ENCODE measurements at regions not wholly inside any gene's neighbourhood (a gene's known extent, or its start where the extent isn't known, plus 50 kb on each side); places are given as distances from the start of the nearest gene placed in this dataset.

- Histone ChIP-seq H4K20me1 (ENCODE audit: low read depth) (no peaks in the 10 kb centered on the region), H3K9ac (no peak overlapping the region), H2AFZ (replicated peaks) (no peak overlapping the region), H3K36me3 (no peaks in the 10 kb centered on the region), H3F3A (ENCODE audit: low read depth) (no peaks in the 10 kb centered on the region), H3K9me3 (ENCODE audit: low read depth) (no peaks in the 10 kb centered on the region), H3K79me2 (ENCODE audit: low read depth) (no peaks in the 10 kb centered on the region), H3K27me3 (no peaks in the 10 kb centered on the region), H3K4me2 (no peak overlapping the region), H3K4me1 (no peaks in the 10 kb centered on the region), H3K4me3 (no peak overlapping the region), H3K27ac (no peak overlapping the region)
- H3K36me3 Mint-ChIP-seq, result no peaks in the 10 kb centered on the region
- peaks cover 3% of the 10 kb centered on the region for H3K27me3 Mint-ChIP-seq (ENCODE audit: insufficient read depth, low read depth)
- no peak for DNase-seq (ENCODE audit: low spot score)
- no peak overlapping the region for H3K27ac Mint-ChIP-seq
- peaks cover 3% of the 10 kb centered on the region for H3K4me1 Mint-ChIP-seq
- peaks cover 2% of the 10 kb centered on the region for H3K9me3 Mint-ChIP-seq
- H3K4me3 Mint-ChIP-seq, result no peak overlapping the region
- TF ChIP-seq CTCF (IDR thresholded peaks at IDR 0.05) (peak; percentile 12), EZH2phosphoT487 (IDR thresholded peaks at IDR 0.05) (no peak)
These were observed 558.5 kb upstream of the MGMT start for GRCh38 chr10:128908499-128908898.

GRCh38 chr10:128912568-128913311 lies 554.3 kb upstream of the MGMT start:
- no peaks in the 10 kb centered on the region for H3K27me3 ChIP-seq

GRCh38 chr10:128914681-128915080 lies 552.4 kb upstream of the MGMT start:
- Histone ChIP-seq H3K9ac (no peak overlapping the region), H2AFZ (replicated peaks) (no peak overlapping the region), H3F3A (ENCODE audit: low read depth) (no peaks in the 10 kb centered on the region), H3K36me3 (no peaks in the 10 kb centered on the region), H3K27me3 (no peaks in the 10 kb centered on the region), H3K4me1 (no peaks in the 10 kb centered on the region), H3K4me3 (no peak overlapping the region), H3K79me2 (ENCODE audit: low read depth) (no peaks in the 10 kb centered on the region), H3K4me2 (no peak overlapping the region), H3K27ac (no peak overlapping the region), H3K9me3 (ENCODE audit: low read depth) (no peaks in the 10 kb centered on the region), H4K20me1 (ENCODE audit: low read depth) (no peaks in the 10 kb centered on the region)
- Mint-ChIP-seq H3K27me3 (ENCODE audit: insufficient read depth, low read depth) (no peaks in the 10 kb centered on the region), H3K36me3 (no peaks in the 10 kb centered on the region), H3K9me3 (peaks cover 3% of the 10 kb centered on the region), H3K4me1 (peaks cover 3% of the 10 kb centered on the region), H3K27ac (no peak overlapping the region), H3K4me3 (no peak overlapping the region)
- no peak for DNase-seq (ENCODE audit: low spot score)
- TF ChIP-seq CTCF (IDR thresholded peaks at IDR 0.05) (no peak), EZH2phosphoT487 (IDR thresholded peaks at IDR 0.05) (no peak), EZH2 (IDR thresholded peaks at IDR 0.05) (no peak)

More at GRCh38 chr10:128912568-128913311, 554.3 kb upstream of the MGMT start:
- H3F3A ChIP-seq (ENCODE audit: low read depth), result no peaks in the 10 kb centered on the region
- Mint-ChIP-seq H3K27me3 (ENCODE audit: insufficient read depth, low read depth) (no peaks in the 10 kb centered on the region), H3K4me3 (no peak overlapping the region), H3K9me3 (no peaks in the 10 kb centered on the region), H3K36me3 (no peaks in the 10 kb centered on the region), H3K27ac (no peak overlapping the region), H3K4me1 (peaks cover 3% of the 10 kb centered on the region)
- no peaks in the 10 kb centered on the region for H3K79me2 ChIP-seq (ENCODE audit: low read depth)
- no peaks in the 10 kb centered on the region for H3K4me1 ChIP-seq
- TF ChIP-seq EZH2phosphoT487 (IDR thresholded peaks at IDR 0.05) (no peak), CTCF (IDR thresholded peaks at IDR 0.05) (no peak), EZH2 (IDR thresholded peaks at IDR 0.05) (no peak)
- H4K20me1 ChIP-seq (ENCODE audit: low read depth), result no peaks in the 10 kb centered on the region
- no peak overlapping the region for H2AFZ ChIP-seq (replicated peaks)
- H3K4me2 ChIP-seq, result no peak overlapping the region
- no peaks in the 10 kb centered on the region for H3K9me3 ChIP-seq (ENCODE audit: low read depth)
- no peak for DNase-seq (ENCODE audit: low spot score)
- no peak overlapping the region for H3K4me3 ChIP-seq
- no peak overlapping the region for H3K27ac ChIP-seq
- no peak overlapping the region for H3K9ac ChIP-seq
- no peaks in the 10 kb centered on the region for H3K36me3 ChIP-seq
